Adrenal gland (tissue), 5 donors: ENCODE measurements at regions not wholly inside any gene's neighbourhood (a gene's known extent, or its start where the extent isn't known, plus 50 kb on each side); places are given as distances from the start of the nearest gene placed in this dataset.
"Not testable (repeated sequence)": the region's sequence is repeated elsewhere in the genome, so short reads cannot be mapped to it uniquely, and the experiment has no call there.

Experiments used
- CTCF ChIP-seq, 6 experiments: fragments of 450-650 bp in 4 of 6; fragments of 200-600 bp in 2 of 6; sonication (generic) in 1 of 6; IDR thresholded peaks; 1 replicate in 5 of 6; 2 replicates in 1 of 6; pipeline versions ENCODE4 v1.5.1 to v1.8.0; 2016 to 2021; ENCODE audit warnings: antibody characterized with exemption in 6 of 6, mild to moderate bottlenecking in 2 of 6, moderate library complexity in 1 of 6
- POLR2A ChIP-seq, 2 donors: fragments of 450-650 bp; IDR thresholded peaks; one replicate each; pipeline ENCODE4 v1.6.1; 2017; ENCODE audit warnings: antibody characterized with exemption in 2 of 2, mild to moderate bottlenecking in 2 of 2, moderate library complexity in 1 of 2
- donor health status: DM: no; HTN: no; CAD: no.

GRCh38 chr10:53439075-53439474, 666.5 kb upstream of the MBL2 start:
- TF ChIP-seq CTCF, POLR2A (IDR thresholded peaks at IDR 0.05): not testable (repeated sequence)
